Gastroesophageal sphincter (tissue), 3 donors: ENCODE measurements at regions not wholly inside any gene's neighbourhood (a gene's known extent, or its start where the extent isn't known, plus 50 kb on each side); places are given as distances from the start of the nearest gene placed in this dataset.

Source experiments
- CTCF ChIP-seq, 4 experiments: fragments of 200-600 bp in 2 of 4; fragments of 450-650 bp in 2 of 4; sonication (generic) in 1 of 4; IDR thresholded peaks; one replicate each; pipeline ENCODE4 v1.5.1; 2017 to 2019; ENCODE audit warnings: antibody characterized with exemption in 4 of 4, mild to moderate bottlenecking in 2 of 4, moderate library complexity in 2 of 4
- EP300 ChIP-seq: sonication (generic); formaldehyde crosslinking; IDR thresholded peaks from one replicate; pipeline ENCODE4 v1.6.1; 2017; ENCODE audit warnings: antibody characterized with exemption, mild to moderate bottlenecking
- POLR2A ChIP-seq, 2 donors: fragments of 450-650 bp; IDR thresholded peaks; one replicate each; pipeline ENCODE4 v1.6.1; 2017; ENCODE audit warnings: antibody characterized with exemption in 2 of 2, mild to moderate bottlenecking in 2 of 2, moderate library complexity in 1 of 2
- POLR2AphosphoS5 ChIP-seq: sonication (generic); formaldehyde crosslinking; IDR thresholded peaks from one replicate; pipeline ENCODE4 v1.6.1; 2017; ENCODE audit warnings: antibody characterized with exemption

DNA sequence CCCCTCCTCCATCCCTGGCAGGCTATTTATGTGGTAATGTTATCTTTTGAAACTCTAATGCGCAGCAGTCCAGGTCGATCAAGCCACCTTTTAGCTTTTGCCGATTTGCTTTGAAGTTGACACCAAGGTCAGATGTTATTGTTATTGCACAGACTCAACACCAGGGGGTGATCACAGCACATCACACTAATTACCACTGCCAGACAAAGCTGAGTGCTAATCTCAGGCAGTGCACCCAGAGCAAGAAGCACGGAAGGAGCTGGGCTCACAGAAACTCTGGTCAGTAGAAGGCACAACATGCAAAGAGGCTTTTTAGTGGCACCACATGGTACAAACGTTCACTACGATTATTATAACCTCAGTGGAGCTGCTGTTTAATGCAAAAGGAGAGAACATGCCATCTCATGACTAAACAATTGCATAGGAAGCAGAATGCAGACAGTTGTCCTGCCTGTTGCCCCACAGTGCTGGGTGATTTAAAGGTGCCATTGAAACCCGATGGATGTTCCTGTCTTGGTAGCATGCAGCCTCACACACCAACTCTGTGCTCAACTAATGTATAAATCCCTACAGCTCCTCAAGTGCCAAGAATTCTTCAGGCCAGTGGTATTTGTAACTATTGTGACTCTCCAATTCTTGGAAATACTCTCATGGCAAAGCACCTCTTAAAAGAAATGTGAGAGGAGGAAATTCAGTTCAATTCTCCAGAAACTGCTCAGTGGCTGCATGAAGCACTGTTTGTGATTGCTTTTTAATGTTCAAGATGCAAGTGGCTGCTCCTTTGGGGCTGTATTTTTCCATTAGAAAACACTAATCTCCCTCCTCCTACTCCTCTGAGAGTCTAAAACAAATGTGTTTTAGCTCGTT is 353.9 kb upstream of the DDI1 start:
- TF ChIP-seq EP300 (no peak), CTCF (IDR thresholded peaks at IDR 0.05) (peak; percentile 66 to 90 (median 88)), POLR2AphosphoS5 (no peak), POLR2A (IDR thresholded peaks at IDR 0.05) (no peak)
